GM20000 (cell line): ENCODE measurements at regions not wholly inside any gene's neighbourhood (a gene's known extent, or its start where the extent isn't known, plus 50 kb on each side); places are given as distances from the start of the nearest gene placed in this dataset.
"Not testable (repeated sequence)": the region's sequence is repeated elsewhere in the genome, so short reads cannot be mapped to it uniquely, and the experiment has no call there.

Experiments
- DNase-seq: peaks from one replicate; pipeline ENCODE4 v3.0.0; 2012; ENCODE audit warnings: low spot score
- CTCF ChIP-seq: IDR thresholded peaks from 2 replicates; pipeline ENCODE4 v1.5.1; 2012; ENCODE audit warnings: mild to moderate bottlenecking, control low read depth; ENCODE audit errors: extremely low read depth, missing control alignments

- DNase-seq = no peak
- TF ChIP-seq CTCF = no peak
Observed at GRCh38 chr6:160871320-160871719, 120.2 kb upstream of the MAP3K4 start.

GRCh38 chr6:160881148-160881808 lies 110.3 kb upstream of the MAP3K4 start:
- TF ChIP-seq CTCF = no peak

GRCh38 chr6:160882006-160882405 lies 109.6 kb upstream of the MAP3K4 start:
- DNase-seq = no peak
- TF ChIP-seq CTCF = no peak

More at GRCh38 chr6:160881148-160881808, 110.3 kb upstream of the MAP3K4 start:
- DNase-seq = no peak

- no peak for TF ChIP-seq CTCF
- DNase-seq = no peak
Observed at GRCh38 chr6:160882791-160883279, 108.7 kb upstream of the MAP3K4 start.

- DNase-seq = no peak
- TF ChIP-seq CTCF = no peak
Observed at GRCh38 chr6:160883560-160883959, 108.0 kb upstream of the MAP3K4 start.

- DNase-seq = no peak
- TF ChIP-seq CTCF = no peak
Observed at GRCh38 chr6:160883999-160884398, 107.6 kb upstream of the MAP3K4 start.

- DNase-seq = not testable (repeated sequence)
Observed at GRCh38 chr6:160889148-160889547, 102.4 kb upstream of the MAP3K4 start.

- TF ChIP-seq CTCF = no peak
- no peak for DNase-seq
Observed at GRCh38 chr6:160891690-160892089, 99.9 kb upstream of the MAP3K4 start.
